ENCODE measurements at regions not wholly inside any gene's neighbourhood (a gene's known extent, or its start where the extent isn't known, plus 50 kb on each side); places are given as distances from the start of the nearest gene placed in this dataset.

GRCh38 chr22:47631571-47632102 lies 869.2 kb downstream of the TBC1D22A start:
- Histone ChIP-seq H3K4me3 (replicated peaks; ENCODE audit: low read depth, low read length) (no peak overlapping the region), H3K27me3 (replicated peaks; ENCODE audit: control insufficient read depth, insufficient read depth, low read length) (no peaks in the 10 kb centered on the region), H3K36me3 (ENCODE audit: control insufficient read depth, insufficient read depth, low read length) (no peaks in the 10 kb centered on the region)
- DNase-seq (ENCODE audit: extremely low read depth, insufficient read length): no peak
- TF ChIP-seq CTCF (IDR thresholded peaks at IDR 0.05; ENCODE audit: insufficient read depth, low read length, poor library complexity, severe bottlenecking): no peak

- TF ChIP-seq CTCF (IDR thresholded peaks at IDR 0.05; ENCODE audit: insufficient read depth, low read length, poor library complexity, severe bottlenecking): no peak
- no peak for DNase-seq (ENCODE audit: extremely low read depth, insufficient read length)
- H3K27me3 ChIP-seq (replicated peaks; ENCODE audit: control insufficient read depth, insufficient read depth, low read length): no peaks in the 10 kb centered on the region
- H3K4me3 ChIP-seq (replicated peaks; ENCODE audit: low read depth, low read length): no peak overlapping the region
- no peaks in the 10 kb centered on the region for H3K36me3 ChIP-seq (ENCODE audit: control insufficient read depth, insufficient read depth, low read length)
Measured at GRCh38 chr22:47630741-47631534, 868.5 kb downstream of the TBC1D22A start.

- DNase-seq (ENCODE audit: extremely low read depth, insufficient read length): no peak
- no peaks in the 10 kb centered on the region for H3K36me3 ChIP-seq (ENCODE audit: control insufficient read depth, insufficient read depth, low read length)
- no peak overlapping the region for H3K4me3 ChIP-seq (replicated peaks; ENCODE audit: low read depth, low read length)
- H3K27me3 ChIP-seq (replicated peaks; ENCODE audit: control insufficient read depth, insufficient read depth, low read length): no peaks in the 10 kb centered on the region
- TF ChIP-seq CTCF (IDR thresholded peaks at IDR 0.05; ENCODE audit: insufficient read depth, low read length, poor library complexity, severe bottlenecking): no peak
Measured at GRCh38 chr22:47629791-47630655, 867.6 kb downstream of the TBC1D22A start.

- no peak for DNase-seq (ENCODE audit: extremely low read depth, insufficient read length)
- Histone ChIP-seq H3K27me3 (replicated peaks; ENCODE audit: control insufficient read depth, insufficient read depth, low read length) (no peaks in the 10 kb centered on the region), H3K4me3 (replicated peaks; ENCODE audit: low read depth, low read length) (no peak overlapping the region), H3K36me3 (ENCODE audit: control insufficient read depth, insufficient read depth, low read length) (no peaks in the 10 kb centered on the region)
- TF ChIP-seq CTCF (IDR thresholded peaks at IDR 0.05; ENCODE audit: insufficient read depth, low read length, poor library complexity, severe bottlenecking): no peak
Measured at GRCh38 chr22:47629273-47629711, 866.8 kb downstream of the TBC1D22A start.

GRCh38 chr22:47628477-47629272 lies 866.2 kb downstream of the TBC1D22A start:
- TF ChIP-seq CTCF (IDR thresholded peaks at IDR 0.05; ENCODE audit: insufficient read depth, low read length, poor library complexity, severe bottlenecking): no peak
- no peak for DNase-seq (ENCODE audit: extremely low read depth, insufficient read length)
- no peak overlapping the region for H3K4me3 ChIP-seq (replicated peaks; ENCODE audit: low read depth, low read length)

More at GRCh38 chr22:47628477-47629272, 866.2 kb downstream of the TBC1D22A start:
- no peaks in the 10 kb centered on the region for H3K27me3 ChIP-seq (replicated peaks; ENCODE audit: control insufficient read depth, insufficient read depth, low read length)
- no peaks in the 10 kb centered on the region for H3K36me3 ChIP-seq (ENCODE audit: control insufficient read depth, insufficient read depth, low read length)
